HG02970 (cell line): ENCODE measurements at regions not wholly inside any gene's neighbourhood (a gene's known extent, or its start where the extent isn't known, plus 50 kb on each side); places are given as distances from the start of the nearest gene placed in this dataset.
"Not testable (repeated sequence)": the region's sequence is repeated elsewhere in the genome, so short reads cannot be mapped to it uniquely, and the experiment has no call there.

Source experiments
- ATAC-seq: cut with Tn5 transposase; IDR thresholded peaks from one replicate; pipeline ENCODE4 v1.9.1; 2021; ENCODE audit warnings: mild to moderate bottlenecking, moderate library complexity, moderate number of reproducible peaks; ENCODE audit not compliant: unreplicated experiment, low FRiP score

DNA sequence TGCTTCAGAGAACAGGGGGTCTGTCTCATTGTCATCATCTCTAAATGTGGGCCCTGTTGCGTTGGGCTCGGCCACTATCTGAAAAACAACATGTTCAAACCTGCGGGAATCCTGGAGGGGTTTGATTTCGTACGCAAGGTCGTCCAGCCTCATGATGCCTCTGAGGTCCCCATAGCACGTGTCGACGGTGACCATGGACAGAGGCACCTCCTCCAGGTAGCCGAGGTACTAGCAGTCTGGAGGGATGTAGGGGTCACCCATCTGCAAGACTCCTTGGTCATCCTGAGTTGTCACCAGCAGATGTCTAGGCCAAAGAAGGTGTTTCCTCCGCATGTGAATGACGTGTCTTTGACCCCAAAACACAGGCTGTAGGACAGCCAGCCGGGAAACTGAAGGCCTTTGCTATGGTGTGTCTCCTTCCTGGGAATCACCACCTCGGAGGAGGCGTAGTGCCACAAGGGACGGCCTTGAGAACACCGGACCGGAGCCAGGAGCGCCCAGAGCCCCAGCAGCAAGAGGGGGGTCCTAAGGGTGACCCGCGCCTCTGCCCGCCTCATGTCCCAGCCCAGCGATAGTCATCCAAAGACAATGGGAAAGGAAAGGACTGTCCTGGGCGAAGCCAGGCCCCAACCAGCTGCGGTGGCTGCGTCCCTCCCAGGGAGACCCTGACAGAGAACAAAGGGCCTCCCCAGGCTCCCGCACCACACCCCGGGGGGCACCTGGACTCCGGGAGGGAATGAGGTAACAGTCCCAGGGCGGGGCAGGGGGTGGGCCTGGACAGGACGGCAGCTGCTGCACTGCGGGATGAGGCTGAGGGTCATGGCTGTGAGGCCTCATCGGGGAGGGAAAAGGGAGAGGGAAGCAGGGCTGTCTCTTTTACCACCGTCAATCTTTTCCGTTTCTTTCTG, 445.5 kb downstream of the TMEM121 start:
- ATAC-seq = no peak

DNA sequence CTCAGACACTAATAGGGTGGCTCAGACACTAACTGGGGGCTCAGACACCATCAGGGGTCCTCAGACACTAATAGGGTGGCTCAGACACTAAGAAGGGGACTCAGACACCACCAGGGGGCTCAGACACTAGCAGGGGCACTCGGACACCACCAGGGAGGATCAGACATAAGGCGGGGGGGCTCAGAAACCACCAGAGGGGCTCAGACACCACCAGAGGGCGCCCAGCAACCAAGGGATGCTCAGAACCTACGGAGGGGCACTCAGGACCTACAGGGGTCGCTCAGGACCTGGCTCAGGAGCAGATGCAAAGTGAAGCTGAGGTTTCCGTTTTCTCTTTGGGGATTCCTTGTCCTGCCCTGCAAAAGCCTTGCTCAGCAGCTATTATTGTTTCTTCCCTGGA, 448.5 kb downstream of the TMEM121 start:
- no peak for ATAC-seq

DNA sequence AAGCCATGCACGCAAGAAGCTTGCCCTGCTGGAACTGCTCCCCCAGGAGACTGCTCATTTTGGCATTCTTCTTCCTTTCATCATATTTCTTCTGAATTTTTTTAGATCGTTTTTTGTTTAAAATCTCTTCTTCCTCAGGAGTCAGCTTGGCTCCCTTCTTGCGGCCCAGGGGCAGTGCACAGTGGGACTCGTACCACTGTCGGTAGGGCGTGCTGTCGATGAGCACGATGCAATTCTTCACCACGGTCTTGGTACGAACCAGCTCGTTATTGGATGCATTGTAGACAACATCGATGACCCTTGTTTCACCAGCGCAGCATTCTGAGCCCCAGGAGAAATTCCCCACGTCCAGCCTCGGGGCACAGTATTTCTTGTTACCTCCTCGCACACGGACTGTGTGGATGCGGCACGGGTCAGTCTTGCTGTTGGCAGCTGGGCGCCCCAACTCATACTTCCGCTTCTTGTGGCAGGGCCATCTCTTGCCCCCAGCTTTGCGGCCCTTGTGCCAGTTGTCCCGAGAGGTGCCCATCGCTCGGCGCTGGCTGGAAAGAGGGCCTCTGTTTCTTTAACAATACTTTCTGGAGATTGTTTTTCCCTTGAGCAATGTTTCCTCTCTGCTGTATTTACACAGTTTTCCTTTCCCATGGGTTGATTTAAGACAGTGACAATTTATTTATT, 452.4 kb downstream of the TMEM121 start:
- no peak for ATAC-seq

DNA sequence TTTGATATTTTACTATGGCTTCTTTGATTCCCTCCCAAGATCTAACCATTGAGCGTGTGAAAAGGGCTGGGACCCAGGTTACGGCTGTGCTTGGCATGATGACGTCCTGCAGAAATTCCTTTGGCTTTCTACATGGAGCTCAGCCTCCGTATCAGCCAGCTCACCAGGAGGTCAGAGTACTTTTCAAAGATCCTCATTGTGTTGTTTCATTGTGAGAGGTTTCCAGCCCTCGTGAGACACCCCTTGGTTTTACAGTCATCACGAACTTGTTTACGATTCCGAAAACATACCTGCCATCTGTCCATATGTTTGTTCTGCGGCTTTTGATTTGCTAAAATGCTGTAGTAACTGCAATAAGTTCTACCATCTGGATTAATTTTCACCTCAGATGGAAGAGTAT, 453.1 kb downstream of the TMEM121 start:
- ATAC-seq = no peak

DNA sequence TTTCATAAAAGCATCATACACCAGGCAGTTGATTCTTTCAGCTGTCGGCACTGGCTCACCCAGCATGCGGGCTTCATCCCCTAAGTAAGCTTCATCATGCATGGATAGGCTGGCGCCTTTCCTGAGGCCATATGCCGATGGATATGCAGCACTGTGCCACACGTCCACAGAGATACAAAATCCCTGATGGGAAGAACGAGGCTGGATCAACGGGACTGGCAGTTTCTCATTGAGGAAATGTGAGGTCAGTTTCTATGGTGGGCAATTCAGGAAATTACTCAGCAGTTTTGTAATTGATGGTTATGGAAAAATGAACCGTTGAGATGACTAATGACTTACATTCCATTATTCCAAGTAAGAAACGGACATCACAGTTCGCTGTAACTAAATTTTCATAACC, 453.8 kb downstream of the TMEM121 start:
- no peak for ATAC-seq

DNA sequence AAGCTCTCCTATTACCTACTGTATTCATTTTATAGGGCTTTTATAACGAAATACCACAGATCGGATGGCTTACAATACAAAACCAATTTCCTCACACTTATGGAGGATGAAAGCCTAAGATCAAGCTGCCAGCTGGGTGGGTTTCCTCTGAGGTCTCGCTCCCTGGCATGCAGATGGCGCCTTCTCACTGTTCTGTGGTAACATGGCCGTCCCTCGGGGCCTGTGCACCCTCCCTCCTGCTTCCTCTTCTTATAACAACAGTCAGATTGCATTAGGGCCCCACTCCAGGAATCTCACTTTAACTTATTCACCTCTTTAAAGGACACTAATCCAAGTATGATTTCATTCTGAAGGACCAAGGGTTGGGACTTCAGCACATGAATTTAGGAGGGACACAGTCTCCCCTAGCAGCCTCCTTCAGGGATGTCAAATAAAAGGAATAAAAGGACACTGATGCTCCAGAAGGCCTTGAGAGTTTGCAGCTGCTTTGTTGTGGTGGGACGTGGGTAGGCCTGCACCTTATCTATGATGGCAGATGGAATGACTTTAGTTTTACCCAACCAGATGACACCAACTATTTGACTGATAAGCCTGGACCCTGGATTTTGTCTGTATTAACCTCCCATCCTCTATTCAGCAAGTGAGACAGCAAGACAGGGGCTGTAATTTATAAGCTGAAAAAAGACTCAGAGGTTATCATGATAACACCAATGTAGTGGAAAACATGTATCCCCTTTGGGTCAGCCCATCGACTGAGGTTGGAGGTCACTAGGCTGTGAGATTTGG, 455.3 kb downstream of the TMEM121 start:
- not testable (repeated sequence) for ATAC-seq

DNA sequence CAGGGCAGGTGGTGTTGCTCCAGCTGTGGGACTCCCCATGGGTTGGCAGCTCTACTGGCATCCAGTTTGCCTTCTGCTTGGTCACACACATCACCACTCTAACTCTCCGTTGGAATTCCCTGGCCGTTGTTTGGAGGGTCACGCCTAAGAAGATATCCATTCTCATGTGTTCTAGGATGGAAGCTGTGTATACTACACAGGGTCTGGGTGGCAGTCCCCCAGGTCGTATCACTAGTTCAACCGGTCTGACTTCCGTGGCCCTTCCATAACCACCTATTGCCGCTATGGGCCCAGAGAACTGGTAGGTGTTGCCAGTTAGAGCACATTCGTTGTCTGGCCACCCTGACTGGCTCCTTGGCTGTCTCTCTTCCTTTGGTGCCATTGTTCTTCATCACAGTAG, 456.3 kb downstream of the TMEM121 start:
- no peak for ATAC-seq

DNA sequence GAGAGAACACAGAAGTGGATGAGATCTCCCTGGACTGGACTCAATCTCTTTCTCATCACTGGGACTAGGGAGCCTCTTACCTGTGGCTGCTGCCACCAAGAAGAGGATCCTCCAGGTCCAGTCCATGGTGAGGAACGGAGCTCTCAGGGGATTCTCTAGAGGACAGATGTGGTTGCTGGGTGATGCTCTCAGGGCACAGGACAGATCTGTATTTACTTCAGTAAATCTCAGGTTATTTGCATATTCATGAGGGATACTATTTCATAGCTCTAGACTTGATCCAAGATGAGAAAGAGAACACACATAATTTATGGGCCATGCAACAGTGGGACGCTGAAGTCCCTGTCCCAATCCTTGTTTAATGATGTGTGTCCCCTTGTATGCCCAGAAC, 460.5 kb downstream of the TMEM121 start:
- ATAC-seq = no peak

DNA sequence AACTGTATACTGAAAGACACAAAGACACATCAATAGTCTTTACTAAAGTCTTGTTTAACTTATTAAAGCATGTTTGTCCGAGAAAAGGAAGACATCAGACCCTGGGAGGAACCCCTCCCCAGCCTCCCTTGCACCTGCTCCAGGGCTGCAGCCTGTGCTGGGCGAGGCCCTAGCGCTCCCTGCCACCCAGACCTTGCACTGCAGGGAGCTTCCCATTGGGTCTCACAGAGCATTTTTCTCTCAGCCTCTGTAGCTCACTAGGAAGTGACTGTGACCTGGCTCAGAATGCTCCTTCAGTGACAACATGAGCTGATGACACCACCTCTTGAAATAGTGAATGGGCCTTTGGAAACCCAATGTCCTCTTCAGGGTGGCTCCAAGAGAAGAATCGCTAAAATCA, 461.2 kb downstream of the TMEM121 start:
- no peak for ATAC-seq

DNA sequence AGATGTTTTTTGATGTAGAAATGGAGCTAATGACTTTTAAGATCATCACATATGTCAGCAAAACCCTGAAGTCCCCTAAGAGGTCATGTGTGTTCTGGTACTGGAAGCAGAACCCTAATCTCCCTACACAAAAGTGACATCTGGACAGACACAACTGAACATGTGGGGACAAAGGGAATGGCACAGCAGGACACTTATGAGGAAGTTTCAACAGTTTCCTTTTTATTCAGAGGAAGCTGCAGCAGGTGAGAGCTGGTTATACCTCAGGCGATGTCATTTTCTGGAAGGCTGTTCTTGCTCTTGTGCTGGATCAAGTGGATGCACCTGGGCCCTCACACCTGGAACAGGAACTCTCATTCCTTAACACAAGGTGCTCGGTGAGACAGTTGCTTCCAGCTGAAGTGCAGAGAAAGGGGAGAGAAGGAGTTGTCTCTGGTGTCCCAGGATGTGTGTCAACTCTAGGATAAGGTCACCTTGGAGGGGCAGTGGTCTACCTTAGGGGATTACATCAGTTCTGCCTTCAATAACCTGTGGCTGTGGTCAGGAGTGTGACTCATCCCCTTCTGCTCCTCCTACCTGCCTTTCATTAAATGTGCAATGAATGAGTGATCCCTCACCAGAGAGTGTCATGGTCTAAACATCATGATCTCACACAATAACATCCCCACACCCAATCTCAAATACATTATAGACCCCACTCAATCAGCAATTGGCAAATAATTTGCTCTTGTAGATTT, 463.4 kb downstream of the TMEM121 start:
- no peak for ATAC-seq

DNA sequence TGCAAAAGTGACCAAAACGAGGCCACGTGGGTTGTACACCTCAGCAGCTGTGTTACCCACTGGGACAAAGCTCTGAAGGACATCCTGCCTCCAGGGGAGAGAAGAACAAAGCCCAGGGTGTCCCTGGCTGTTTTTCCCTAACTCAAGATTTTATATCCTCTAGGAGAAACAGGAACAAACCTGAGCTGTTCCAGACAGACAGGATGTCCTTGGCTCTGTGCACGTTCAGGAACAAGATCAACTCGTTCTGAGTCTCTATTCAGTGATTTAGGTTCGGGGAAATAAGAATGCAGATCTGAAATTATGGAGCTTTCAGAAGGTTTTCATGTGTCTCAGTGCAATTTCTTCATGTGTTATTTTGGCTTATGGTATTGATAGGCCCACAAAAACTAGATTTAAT, 465.3 kb downstream of the TMEM121 start:
- ATAC-seq = not testable (repeated sequence)

DNA sequence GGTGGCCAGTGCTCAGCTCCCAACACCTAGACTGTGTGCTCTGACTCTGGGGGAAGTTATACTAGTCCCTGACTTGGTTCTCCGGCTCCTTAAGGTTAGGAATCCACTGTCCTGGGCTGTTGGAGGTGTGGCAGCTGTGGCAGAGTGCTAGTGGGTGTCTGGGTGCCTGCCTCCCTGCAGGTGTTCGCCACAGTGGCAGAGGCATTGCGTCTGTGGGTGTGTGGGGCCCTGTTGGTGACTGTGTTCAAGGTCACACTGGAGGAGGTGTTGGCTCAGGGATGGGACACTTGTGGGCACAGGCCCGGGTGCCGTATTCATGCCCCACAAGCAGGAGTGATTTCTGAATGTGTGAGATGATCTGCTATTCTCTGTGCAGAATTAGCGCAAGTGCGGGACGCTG, 467.4 kb downstream of the TMEM121 start:
- no peak for ATAC-seq

DNA sequence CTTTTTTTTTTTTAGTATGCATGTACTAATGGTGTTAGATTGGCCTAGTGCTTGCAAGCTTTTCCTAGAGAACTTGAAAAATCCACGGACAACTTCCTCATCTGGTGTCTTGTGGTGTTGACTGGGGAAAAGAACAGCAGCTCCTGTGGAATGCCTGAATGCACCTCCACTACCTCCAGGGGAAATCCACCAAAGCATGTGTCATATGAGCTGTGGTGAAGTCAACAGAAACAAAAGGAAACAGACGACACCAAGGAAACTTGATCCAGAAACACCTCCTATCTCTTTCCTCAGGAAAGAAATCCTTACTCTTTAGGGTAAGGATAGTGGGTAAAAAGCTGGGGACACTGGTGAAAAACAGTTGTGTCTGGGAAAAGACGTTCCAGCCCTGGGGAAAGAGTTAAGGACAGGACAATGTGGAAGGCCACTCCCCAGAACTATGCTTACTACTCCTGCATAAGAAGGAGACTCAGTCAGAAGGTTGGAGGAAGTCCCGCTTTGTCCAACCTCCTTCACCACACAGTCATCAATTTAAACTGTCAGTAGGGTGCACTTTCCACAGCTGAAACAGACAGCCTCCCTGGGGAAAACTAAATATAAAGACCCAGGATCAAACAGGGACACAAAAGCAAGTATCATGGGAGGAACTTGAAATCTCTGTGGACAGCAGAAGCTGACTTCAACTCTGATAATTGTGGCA, 468.8 kb downstream of the TMEM121 start:
- ATAC-seq = not testable (repeated sequence)

DNA sequence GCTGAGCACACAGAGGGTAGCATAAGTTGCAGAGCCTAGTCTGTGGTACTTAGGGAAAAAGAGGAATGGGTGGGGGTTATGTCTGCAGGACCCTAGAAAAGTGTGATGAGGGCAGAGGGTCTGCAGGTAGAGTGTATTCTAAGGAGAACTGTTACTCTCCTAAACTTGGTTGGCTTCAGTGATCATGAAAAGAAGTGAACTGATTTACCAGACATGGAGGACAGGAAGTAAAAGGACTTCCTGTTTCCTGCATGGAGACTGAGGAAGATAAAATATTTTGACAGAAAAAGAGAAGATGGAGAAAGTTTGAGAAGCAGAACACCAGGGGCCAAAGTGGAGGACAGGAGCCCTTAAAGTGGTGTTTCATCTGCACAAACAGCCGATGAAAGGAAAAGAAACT, 472.2 kb downstream of the TMEM121 start:
- not testable (repeated sequence) for ATAC-seq

DNA sequence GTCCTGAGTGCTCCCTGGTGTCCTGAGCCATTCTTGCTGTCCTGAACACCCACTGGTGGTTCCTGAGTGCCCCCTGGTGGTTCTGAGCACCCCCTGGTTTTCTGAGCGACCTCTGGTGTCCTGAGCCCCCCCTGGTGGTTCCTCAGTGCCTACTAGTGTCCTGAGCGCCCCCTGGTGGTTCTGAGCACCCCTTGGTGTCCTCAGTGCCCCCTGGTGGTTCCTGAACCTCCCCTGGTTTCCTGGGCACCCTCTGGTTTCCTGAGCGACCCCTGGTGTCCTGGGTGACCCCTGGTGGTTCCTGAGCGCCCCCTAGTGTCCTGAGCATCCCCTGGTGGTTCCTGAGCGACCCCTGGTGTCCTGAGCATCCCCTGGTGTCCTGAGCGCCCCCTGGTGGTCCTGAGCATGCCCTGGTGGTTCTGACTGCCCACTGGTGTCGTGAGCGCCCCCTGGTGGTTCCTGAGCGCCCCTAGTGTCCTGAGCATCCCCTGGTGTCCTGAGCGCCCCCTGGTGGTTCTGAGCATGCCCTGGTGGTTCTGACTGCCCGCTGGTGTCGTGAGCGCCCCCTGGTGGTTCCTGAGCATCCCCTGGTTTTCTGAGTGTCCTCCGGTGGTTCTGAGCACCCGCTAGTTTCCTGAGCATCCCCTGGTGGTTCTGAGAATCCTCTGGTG, 473.1 kb downstream of the TMEM121 start:
- ATAC-seq = peak; percentile 86

DNA sequence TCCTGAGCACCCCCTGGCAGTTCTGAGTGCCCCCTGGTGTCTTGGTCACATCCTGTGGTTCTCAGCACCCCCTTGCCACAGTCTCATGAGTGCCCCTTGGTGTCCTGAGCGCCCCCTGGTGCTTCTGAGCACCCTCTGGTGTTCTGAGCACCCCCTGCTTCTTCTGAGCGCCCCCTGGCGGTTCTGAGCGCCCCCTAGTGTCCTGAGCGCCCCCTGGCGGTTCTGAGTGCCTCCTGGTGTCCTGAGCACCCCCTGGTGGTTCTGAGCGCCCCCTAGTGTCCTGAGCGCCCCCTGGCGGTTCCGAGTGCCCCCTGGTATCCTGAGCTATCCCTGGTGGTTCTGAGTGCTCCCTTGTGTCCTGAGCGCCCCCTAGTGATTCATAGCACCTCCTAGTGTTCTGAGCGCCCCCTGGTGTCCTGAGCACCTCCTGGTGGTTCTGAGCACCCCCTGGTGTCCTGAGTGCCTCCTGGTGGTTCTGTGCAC, 473.7 kb downstream of the TMEM121 start:
- peak; percentile 28 for ATAC-seq

DNA sequence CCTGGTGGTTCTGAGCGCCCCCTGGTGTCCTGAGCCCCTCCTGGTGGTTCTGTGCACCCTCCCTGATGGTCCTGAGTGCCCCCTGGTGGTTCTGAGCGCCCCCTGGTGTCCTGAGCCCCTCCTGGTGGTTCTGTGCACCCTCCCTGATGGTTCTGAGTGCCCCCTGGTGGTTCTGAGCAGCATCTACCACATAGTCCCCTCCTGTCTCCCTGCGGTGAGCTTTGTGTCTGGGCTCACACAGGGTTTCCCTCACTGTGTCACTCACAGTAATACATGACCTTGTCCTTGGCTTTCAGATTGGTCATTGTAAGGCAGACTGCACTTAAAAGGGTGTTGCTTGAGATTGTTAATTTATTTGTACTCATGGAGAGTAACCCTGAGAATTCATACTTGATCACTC, 474.9 kb downstream of the TMEM121 start:
- ATAC-seq = not testable (repeated sequence)

DNA sequence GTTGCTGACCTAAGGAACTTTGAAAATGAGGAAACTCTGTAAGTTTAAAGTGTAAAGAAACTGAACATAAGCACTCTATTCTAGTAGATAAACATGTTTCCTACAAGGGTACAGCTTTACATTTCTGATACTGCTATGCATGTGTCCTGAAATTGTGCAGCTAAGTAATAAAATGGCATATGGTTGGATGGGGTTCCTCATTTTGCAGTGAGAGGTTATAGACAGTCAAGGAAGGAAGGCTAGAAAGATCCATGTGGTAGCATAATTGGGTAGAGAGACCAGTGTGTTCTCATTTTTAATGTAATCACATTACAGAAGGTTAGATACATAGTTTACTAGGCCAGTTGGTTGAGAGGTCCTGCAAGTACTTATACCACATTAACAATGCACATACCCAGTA, 477.0 kb downstream of the TMEM121 start:
- no peak for ATAC-seq
